KOPT-K1 (cell line): ENCODE measurements at regions not wholly inside any gene's neighbourhood (a gene's known extent, or its start where the extent isn't known, plus 50 kb on each side); places are given as distances from the start of the nearest gene placed in this dataset.
"Not testable (repeated sequence)": the region's sequence is repeated elsewhere in the genome, so short reads cannot be mapped to it uniquely, and the experiment has no call there.

Source experiments
- H3K27ac ChIP-seq: fragments of 200-600 bp; sonication (generic); 2 replicates; pipeline ENCODE4 v1.5.1; 2016; ENCODE audit warnings: antibody characterized with exemption, mild to moderate bottlenecking, low read depth, low read length; ENCODE audit not compliant: poor library complexity, severe bottlenecking
- H3K36me3 ChIP-seq: fragments of 200-600 bp; sonication (generic); 2 replicates; pipeline ENCODE4 v1.5.1; 2017; ENCODE audit warnings: antibody characterized with exemption, mild to moderate bottlenecking, low read length, moderate library complexity; ENCODE audit not compliant: insufficient read depth
- H3K9me3 ChIP-seq: fragments of 200-600 bp; sonication (generic); 2 replicates; pipeline ENCODE4 v1.5.1; 2017; ENCODE audit warnings: antibody characterized with exemption, low read length, mild to moderate bottlenecking; ENCODE audit not compliant: insufficient read depth, poor library complexity, severe bottlenecking

DNA sequence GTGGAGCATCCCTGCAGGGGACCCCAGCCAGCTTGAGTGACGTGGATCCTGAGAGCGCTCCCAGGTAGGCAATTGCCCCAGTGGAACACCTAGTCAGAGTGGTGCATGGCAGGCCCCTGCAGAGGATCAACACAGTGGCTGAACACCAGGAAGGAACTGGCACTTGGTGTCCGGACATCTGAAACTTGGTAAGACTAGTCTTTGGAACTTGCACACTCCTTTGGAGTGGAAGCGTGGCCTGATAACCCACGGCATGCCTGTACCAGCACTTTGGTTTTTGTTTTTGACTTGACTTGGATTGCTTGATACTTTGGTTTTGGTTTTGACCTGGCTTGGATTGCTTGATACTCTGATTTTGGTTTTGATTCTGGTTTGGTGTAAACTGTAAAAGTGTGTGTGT is 69.9 kb upstream of the RAP1B start:
- H3K9me3 ChIP-seq, result peaks cover 18% of the 10 kb centered on the region
- H3K27ac ChIP-seq, H3K36me3 ChIP-seq: not testable (repeated sequence)

DNA sequence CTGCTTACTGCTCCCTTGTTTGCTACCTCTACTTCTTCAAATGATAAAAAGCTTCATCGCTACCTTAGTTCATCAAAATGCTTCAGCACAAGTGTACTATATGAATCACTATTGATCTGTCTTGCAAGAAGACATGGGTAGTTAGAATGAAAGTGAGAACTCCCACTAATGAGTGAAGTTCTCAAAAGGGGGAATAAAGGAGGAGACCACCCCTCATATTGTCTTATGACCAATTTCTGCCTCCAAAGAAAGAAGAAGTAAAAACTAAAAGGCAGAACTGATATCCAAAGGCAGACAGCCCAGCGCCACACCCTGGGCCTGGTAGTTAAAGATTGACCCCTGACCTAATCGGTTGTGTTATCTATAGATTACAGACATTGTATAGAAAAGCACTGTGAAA is 63.4 kb upstream of the RAP1B start:
- H3K27ac ChIP-seq, H3K36me3 ChIP-seq: not testable (repeated sequence)
- peaks cover 32% of the 10 kb centered on the region for H3K9me3 ChIP-seq

DNA sequence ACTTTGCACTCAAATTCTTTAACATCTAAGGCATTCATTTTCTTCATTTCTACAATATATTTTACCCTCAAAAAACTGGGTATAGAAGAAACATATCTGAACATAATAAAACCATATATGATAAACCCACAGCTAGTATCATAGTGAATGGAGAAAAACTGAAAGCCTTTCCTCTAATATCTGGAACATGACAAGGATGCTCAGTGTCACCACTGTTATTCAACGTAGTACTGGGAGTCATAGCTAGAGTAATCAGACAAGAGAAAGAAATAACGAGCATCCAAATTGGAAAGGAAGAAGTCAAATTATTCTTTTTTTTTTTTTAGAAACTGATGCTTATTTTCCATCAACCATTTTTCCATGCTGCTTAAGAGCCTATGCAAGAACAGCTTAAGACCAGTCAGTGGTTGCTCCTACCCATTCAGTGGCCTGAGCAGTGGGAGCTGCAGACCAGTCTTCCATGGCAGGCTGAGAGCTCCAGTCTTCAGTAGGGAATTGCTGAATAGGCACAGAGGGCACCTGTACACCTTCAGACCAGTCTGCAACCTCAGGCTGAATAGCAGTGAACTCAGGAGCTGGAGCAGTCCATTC is 58.0 kb upstream of the RAP1B start:
- H3K36me3 ChIP-seq, H3K27ac ChIP-seq: not testable (repeated sequence)
- peaks cover 12% of the 10 kb centered on the region for H3K9me3 ChIP-seq

DNA sequence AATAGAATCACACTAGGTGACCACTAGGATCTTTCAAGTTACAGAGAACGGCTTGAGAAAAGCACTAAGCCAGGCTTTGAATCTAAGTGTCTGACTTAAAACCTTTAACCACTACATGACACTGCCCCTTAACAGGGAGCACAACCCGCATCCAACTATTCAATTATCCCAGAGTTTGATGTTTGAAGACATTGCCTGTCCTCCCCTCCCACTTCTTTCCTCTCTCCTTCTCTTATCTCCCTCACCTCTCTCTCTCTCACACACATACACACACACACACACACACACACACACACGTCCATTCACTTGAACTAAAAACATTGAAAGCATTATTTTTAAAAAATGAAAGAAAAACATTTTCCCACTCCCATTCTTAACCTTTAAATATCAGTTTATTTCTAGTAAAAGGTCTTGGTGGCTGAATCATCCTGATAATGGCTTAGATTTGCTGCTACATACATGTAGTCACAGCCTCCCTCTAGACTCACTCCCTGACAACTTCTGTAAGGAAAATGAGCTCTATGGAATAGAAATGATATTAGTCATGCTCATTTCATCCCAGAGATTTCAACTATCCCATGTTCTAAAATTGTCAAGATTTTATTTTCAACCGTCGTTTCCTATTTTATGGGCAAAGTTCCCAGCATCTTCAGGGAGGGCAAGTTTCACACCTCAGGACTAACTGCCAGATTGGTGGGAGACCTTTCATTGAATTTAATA is 53.5 kb upstream of the RAP1B start:
- no peak overlapping the region for H3K27ac ChIP-seq
- H3K36me3 ChIP-seq, result no peaks in the 10 kb centered on the region
- no peaks in the 10 kb centered on the region for H3K9me3 ChIP-seq

DNA sequence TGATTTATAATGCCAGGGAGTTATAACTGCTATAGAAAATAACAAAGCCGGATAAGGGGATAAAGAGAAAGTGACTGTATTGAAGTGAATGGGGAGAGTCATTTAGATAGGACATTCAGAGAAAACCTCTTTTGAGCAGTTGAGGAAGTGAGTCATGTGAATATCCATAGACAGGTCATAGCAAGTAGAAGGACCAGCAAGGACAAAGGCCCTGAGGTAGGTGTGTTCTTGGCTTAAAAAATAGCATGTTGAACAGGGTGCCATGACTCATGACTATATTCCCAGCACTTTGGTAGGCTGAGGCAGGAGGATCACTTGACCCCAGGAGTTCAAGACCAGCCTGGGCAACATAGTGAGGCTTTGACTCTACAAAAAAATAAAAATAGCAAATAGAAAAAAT is 51.5 kb upstream of the RAP1B start:
- H3K27ac ChIP-seq, result no peak overlapping the region
- no peaks in the 10 kb centered on the region for H3K9me3 ChIP-seq
- H3K36me3 ChIP-seq, result no peaks in the 10 kb centered on the region

DNA sequence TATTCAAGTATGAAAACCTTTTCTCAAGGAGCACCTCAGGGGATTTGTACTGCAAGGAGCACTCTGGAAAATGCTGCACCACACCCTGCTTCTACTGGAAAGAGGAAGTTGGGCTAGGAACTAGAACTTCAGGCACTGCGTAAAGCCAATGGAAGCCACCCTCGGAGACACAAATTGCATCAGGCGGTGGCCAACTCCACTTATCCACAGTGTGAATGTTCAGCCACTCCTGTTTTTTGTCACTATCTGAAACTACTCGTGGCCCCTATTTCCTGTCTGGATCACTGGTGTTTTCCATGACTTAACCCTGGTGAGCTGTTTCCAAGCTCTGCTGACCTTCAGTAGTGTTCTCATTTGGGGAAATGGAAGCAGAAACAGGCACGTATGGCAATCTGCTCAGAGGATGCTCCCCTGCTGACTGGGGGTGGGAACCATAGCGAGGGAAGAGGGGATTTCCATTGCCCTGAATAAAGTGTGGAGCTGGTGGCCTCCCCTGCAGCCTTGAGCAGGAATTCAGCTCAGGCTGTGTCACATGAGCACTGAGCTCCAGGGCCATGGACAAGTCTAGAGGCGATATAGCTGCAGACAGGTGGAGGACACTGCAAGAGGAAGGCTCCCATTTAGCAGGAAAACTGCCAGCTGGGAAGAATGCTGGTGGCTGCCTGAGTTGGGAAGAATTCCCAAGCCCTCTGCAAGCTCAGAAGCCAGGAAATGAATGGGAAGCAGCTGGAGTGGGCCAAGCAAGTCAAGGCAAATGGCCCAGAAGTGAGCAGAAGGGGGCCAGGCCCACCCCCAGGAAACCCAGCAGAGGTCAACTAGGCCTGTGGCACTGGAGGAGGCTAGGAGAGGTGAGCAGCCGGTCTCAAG is 50.5 kb upstream of the RAP1B start:
- Histone ChIP-seq H3K9me3 (no peaks in the 10 kb centered on the region), H3K27ac (no peak overlapping the region), H3K36me3 (no peaks in the 10 kb centered on the region)

DNA sequence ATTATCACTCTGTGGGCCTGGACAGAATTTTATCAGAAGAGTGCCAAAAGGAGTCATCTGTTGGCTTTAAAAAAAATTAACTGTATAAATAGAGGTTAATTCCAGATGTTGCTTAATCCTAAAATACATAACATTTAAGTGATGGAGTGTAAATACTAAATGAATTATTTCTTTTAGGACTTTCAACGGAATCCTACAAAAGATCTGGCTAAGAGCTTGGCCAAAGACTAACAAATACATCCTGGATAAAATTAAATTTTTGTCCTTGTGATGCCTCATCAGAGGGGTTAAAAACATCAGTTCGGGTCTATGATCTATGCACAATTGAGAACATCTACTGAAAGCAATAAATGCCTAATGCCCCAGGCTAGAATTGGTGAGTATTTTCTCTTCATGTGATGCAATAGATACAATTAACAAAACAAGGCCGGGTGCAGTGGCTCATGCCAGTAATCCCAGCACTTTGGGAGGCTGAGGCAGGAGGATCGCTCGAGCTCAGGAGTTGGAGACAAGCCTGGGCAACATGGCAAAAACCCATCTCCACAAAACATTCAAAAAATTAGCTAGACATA is 49.8 kb upstream of the RAP1B start:
- Histone ChIP-seq H3K36me3 (no peaks in the 10 kb centered on the region), H3K9me3 (no peaks in the 10 kb centered on the region), H3K27ac (no peak overlapping the region)
